ENCODE measurements at regions not wholly inside any gene's neighbourhood (a gene's known extent, or its start where the extent isn't known, plus 50 kb on each side); places are given as distances from the start of the nearest gene placed in this dataset.

GRCh38 chr7:41295455-41295815 lies 407.5 kb downstream of the INHBA start:
- Mint-ChIP-seq H3K36me3 (ENCODE audit: insufficient read depth in 1 of 3, low read depth in 3 of 3) (no peaks in the 10 kb centered on the region), H3K27me3 (ENCODE audit: low read depth) (peaks cover 8% of the 10 kb centered on the region), H3K27ac (no peak overlapping the region), H3K4me1 (no peaks in the 10 kb centered on the region), H3K9me3 (no peaks in the 10 kb centered on the region), H3K4me3 (no peak overlapping the region)
- Histone ChIP-seq H3K23me2 (ENCODE audit: insufficient read length, low read depth, low read length, poor library complexity, severe bottlenecking) (no peaks in the 10 kb centered on the region), H3K4me1 (ENCODE audit: insufficient read depth, low read length) (no peaks in the 10 kb centered on the region), H2BK5ac (ENCODE audit: insufficient read length, low read length) (no peak overlapping the region), H3K4ac (ENCODE audit: low read depth, low read length) (no peak overlapping the region), H3K9ac (ENCODE audit: extremely low read depth, insufficient read length, low read length) (no peak overlapping the region), H2AFZ (ENCODE audit: low read length) (no peak overlapping the region), H2BK12ac (ENCODE audit: insufficient read length, low read depth, low read length) (no peak overlapping the region), H4K20me1 (ENCODE audit: control insufficient read depth, insufficient read depth, insufficient read length) (no peaks in the 10 kb centered on the region), H2BK120ac (ENCODE audit: low read depth, low read length, poor library complexity, severe bottlenecking) (no peak overlapping the region), H3K4me2 (ENCODE audit: insufficient read depth, insufficient read length, low read length) (no peak overlapping the region), H2BK15ac (ENCODE audit: low read depth, low read length) (no peak overlapping the region), H3K56ac (ENCODE audit: insufficient read length, low read depth, low read length) (no peak overlapping the region), H3K23ac (ENCODE audit: insufficient read length, low read depth, low read length) (no peak overlapping the region), H3K18ac (ENCODE audit: insufficient read length, low read depth, low read length) (no peak overlapping the region), H4K8ac (replicated peaks; ENCODE audit: insufficient read length, low read depth, low read length) (no peak overlapping the region), H4K91ac (ENCODE audit: insufficient read length, low read depth, low read length) (no peak overlapping the region), H2BK20ac (ENCODE audit: low read depth, low read length, poor library complexity, severe bottlenecking) (no peak overlapping the region), H3K27ac (ENCODE audit: insufficient read length, low read depth, low read length) (no peak overlapping the region), H3K27me3 (ENCODE audit: insufficient read depth, low read length) (no peaks in the 10 kb centered on the region), H3K79me1 (ENCODE audit: insufficient read depth, low read depth, low read length, poor library complexity, severe bottlenecking) (no peaks in the 10 kb centered on the region), H3K79me2 (ENCODE audit: insufficient read depth, low read length) (no peaks in the 10 kb centered on the region), H4K5ac (ENCODE audit: insufficient read length, low read depth, low read length) (no peak overlapping the region), H2AK5ac (ENCODE audit: insufficient read length, low read length) (no peak overlapping the region), H3T11ph (ENCODE audit: low read length) (no peak overlapping the region), H3K9me3 (ENCODE audit: control insufficient read depth, low read depth, low read length) (no peaks in the 10 kb centered on the region), H3K14ac (ENCODE audit: insufficient read depth, low read length) (no peak overlapping the region)
- no peak for DNase-seq
- TF ChIP-seq CTCF (conservative IDR thresholded peaks at IDR 0.05), result no peak
- no CpG with 5 or more reads among the region's 1 CpG for WGBS (ENCODE audit: extremely low coverage, insufficient read length, low lambda C conversion rate)

All from H9 (cell line).